Skin epidermis (tissue), 12 donors: ENCODE measurements at regions not wholly inside any gene's neighbourhood (a gene's known extent, or its start where the extent isn't known, plus 50 kb on each side); places are given as distances from the start of the nearest gene placed in this dataset.
"Not testable (repeated sequence)": the region's sequence is repeated elsewhere in the genome, so short reads cannot be mapped to it uniquely, and the experiment has no call there.

ENCODE experiments used
- H3K27ac ChIP-seq, 21 experiments: fragments of 200-600 bp; sonication (generic) in 11 of 21; one replicate each; pipeline ENCODE4 v1.5.0; 2020; ENCODE audit warnings: mild to moderate bottlenecking in 3 of 21, inconsistent platforms in 2 of 21, moderate library complexity in 2 of 21
- H3K4me3 ChIP-seq, 7 experiments: fragments of 200-600 bp; sonication (generic) in 2 of 7; one replicate each; pipeline ENCODE4 v1.5.0; 2020; ENCODE audit warnings: inconsistent platforms in 2 of 7, mild to moderate bottlenecking in 2 of 7, moderate library complexity in 1 of 7

GRCh38 chr7:150090776-150091175 lies 217.0 kb downstream of the ATP6V0E2 start:
- not testable (repeated sequence) for H3K4me3 ChIP-seq, H3K27ac ChIP-seq

- H3K27ac ChIP-seq, H3K4me3 ChIP-seq: not testable (repeated sequence)
These were observed 220.1 kb downstream of the ATP6V0E2 start for GRCh38 chr7:150093897-150094296.

- not testable (repeated sequence) for H3K4me3 ChIP-seq, H3K27ac ChIP-seq
These were observed 222.6 kb downstream of the ATP6V0E2 start for GRCh38 chr7:150096213-150096994.

- H3K4me3 ChIP-seq, H3K27ac ChIP-seq: not testable (repeated sequence)
These were observed 224.6 kb upstream of the LRRC61 start for GRCh38 chr7:150098592-150098991.

- not testable (repeated sequence) for H3K27ac ChIP-seq
These were observed 221.9 kb upstream of the LRRC61 start for GRCh38 chr7:150101282-150101681.

GRCh38 chr7:150107283-150107682 lies 215.9 kb upstream of the LRRC61 start:
- not testable (repeated sequence) for H3K4me3 ChIP-seq, H3K27ac ChIP-seq

More at GRCh38 chr7:150101282-150101681, 221.9 kb upstream of the LRRC61 start:
- H3K4me3 ChIP-seq: not testable (repeated sequence)

- H3K4me3 ChIP-seq, H3K27ac ChIP-seq: not testable (repeated sequence)
These were observed 212.8 kb upstream of the LRRC61 start for GRCh38 chr7:150110375-150110820.

- H3K27ac ChIP-seq, H3K4me3 ChIP-seq: not testable (repeated sequence)
These were observed 212.3 kb upstream of the LRRC61 start for GRCh38 chr7:150110882-150111281.

- not testable (repeated sequence) for H3K27ac ChIP-seq, H3K4me3 ChIP-seq
These were observed 211.6 kb upstream of the LRRC61 start for GRCh38 chr7:150111373-150112139.

GRCh38 chr7:150113301-150113700 lies 209.9 kb upstream of the LRRC61 start:
- H3K27ac ChIP-seq, H3K4me3 ChIP-seq: not testable (repeated sequence)

- H3K4me3 ChIP-seq: not testable (repeated sequence)
These were observed 208.6 kb upstream of the LRRC61 start for GRCh38 chr7:150114591-150114990.

GRCh38 chr7:150119966-150120365 lies 203.2 kb upstream of the LRRC61 start:
- not testable (repeated sequence) for H3K27ac ChIP-seq, H3K4me3 ChIP-seq

More at GRCh38 chr7:150114591-150114990, 208.6 kb upstream of the LRRC61 start:
- not testable (repeated sequence) for H3K27ac ChIP-seq

- H3K27ac ChIP-seq, H3K4me3 ChIP-seq: not testable (repeated sequence)
These were observed 197.3 kb upstream of the LRRC61 start for GRCh38 chr7:150125831-150126230.

- H3K27ac ChIP-seq, H3K4me3 ChIP-seq: not testable (repeated sequence)
These were observed 188.7 kb upstream of the LRRC61 start for GRCh38 chr7:150134451-150134850.

- H3K4me3 ChIP-seq, H3K27ac ChIP-seq: not testable (repeated sequence)
These were observed 187.4 kb upstream of the LRRC61 start for GRCh38 chr7:150135620-150136190.

GRCh38 chr7:150139840-150140239 lies 183.3 kb upstream of the LRRC61 start:
- not testable (repeated sequence) for H3K27ac ChIP-seq, H3K4me3 ChIP-seq

- not testable (repeated sequence) for H3K4me3 ChIP-seq, H3K27ac ChIP-seq
These were observed 181.4 kb upstream of the LRRC61 start for GRCh38 chr7:150141525-150142345.

GRCh38 chr7:150146124-150146523 lies 177.0 kb upstream of the LRRC61 start:
- H3K4me3 ChIP-seq, H3K27ac ChIP-seq: not testable (repeated sequence)

- not testable (repeated sequence) for H3K4me3 ChIP-seq, H3K27ac ChIP-seq
These were observed 175.6 kb upstream of the LRRC61 start for GRCh38 chr7:150147524-150147923.

- H3K4me3 ChIP-seq, H3K27ac ChIP-seq: not testable (repeated sequence)
These were observed 167.1 kb upstream of the LRRC61 start for GRCh38 chr7:150156015-150156414.
